HFFc6 (cell line): ENCODE measurements at regions not wholly inside any gene's neighbourhood (a gene's known extent, or its start where the extent isn't known, plus 50 kb on each side); places are given as distances from the start of the nearest gene placed in this dataset.

Source experiments
- DNase-seq: peaks from one replicate; pipeline ENCODE4 v3.0.0-alpha.2; 2018
- H3K27ac Mint-ChIP-seq: 2 replicates; pipeline ENCODE4 v1.8.0; 2020; ENCODE audit warnings: mild to moderate bottlenecking, mixed read lengths
- H3K27me3 Mint-ChIP-seq: 2 replicates; pipeline ENCODE4 v1.8.0; 2021; ENCODE audit warnings: mild to moderate bottlenecking, moderate library complexity, mixed read lengths; ENCODE audit not compliant: insufficient read depth
- H3K36me3 Mint-ChIP-seq: 2 replicates; pipeline ENCODE4 v1.8.0; 2021; ENCODE audit warnings: low read depth, mixed read lengths
- H3K4me1 Mint-ChIP-seq: 2 replicates; pipeline ENCODE4 v1.8.0; 2020; ENCODE audit warnings: low read depth, mixed read lengths
- H3K4me3 Mint-ChIP-seq: 2 replicates; pipeline ENCODE4 v1.8.0; 2020; ENCODE audit warnings: mild to moderate bottlenecking, moderate library complexity, mixed read lengths
- H3K9me3 Mint-ChIP-seq: 2 replicates; pipeline ENCODE4 v1.8.0; 2020; ENCODE audit warnings: mild to moderate bottlenecking, mixed read lengths
- CTCF ChIP-seq: fragments of 200-600 bp; sonication (generic); IDR thresholded peaks from 2 replicates; pipeline ENCODE4 v1.5.0; 2021; ENCODE audit warnings: antibody characterized with exemption, mild to moderate bottlenecking

- no peak overlapping the region for H3K4me3 Mint-ChIP-seq
- no peaks in the 10 kb centered on the region for H3K9me3 Mint-ChIP-seq
- peaks cover 13% of the 10 kb centered on the region for H3K27me3 Mint-ChIP-seq
- TF ChIP-seq CTCF = no peak
- no peaks in the 10 kb centered on the region for H3K4me1 Mint-ChIP-seq
- no peak overlapping the region for H3K27ac Mint-ChIP-seq
- no peak for DNase-seq
- H3K36me3 Mint-ChIP-seq = no peaks in the 10 kb centered on the region
Observed at GRCh38 chr3:139095803-139096466, 51.2 kb upstream of the PRR23C start.

DNA sequence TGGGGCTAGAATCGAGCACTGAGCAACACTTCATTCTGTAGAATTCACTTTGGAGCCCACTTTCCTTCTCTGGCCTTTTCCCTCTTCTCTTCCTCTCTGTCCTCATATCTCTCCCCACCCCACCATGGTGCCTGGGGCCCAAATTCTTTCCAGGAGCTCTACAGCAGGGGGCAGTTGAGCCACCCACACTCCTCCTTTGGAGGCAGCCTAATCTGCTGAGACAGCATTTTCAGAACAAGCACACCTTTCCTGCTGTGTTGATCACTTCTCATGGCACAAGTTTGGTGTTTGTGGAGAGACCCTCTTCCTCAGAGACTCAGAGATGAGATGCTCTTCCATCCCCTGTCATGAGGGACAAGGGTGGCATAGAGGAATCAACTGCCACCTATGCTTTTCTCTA, 52.0 kb upstream of the PRR23C start:
- H3K4me1 Mint-ChIP-seq = no peaks in the 10 kb centered on the region
- no peak overlapping the region for H3K27ac Mint-ChIP-seq
- no peak overlapping the region for H3K4me3 Mint-ChIP-seq
- DNase-seq = no peak
- no peaks in the 10 kb centered on the region for H3K9me3 Mint-ChIP-seq
- no peaks in the 10 kb centered on the region for H3K36me3 Mint-ChIP-seq
- H3K27me3 Mint-ChIP-seq = peaks cover 13% of the 10 kb centered on the region
- no peak for TF ChIP-seq CTCF

- Mint-ChIP-seq H3K27me3 (peaks cover 15% of the 10 kb centered on the region), H3K4me1 (no peaks in the 10 kb centered on the region), H3K36me3 (no peaks in the 10 kb centered on the region), H3K27ac (no peak overlapping the region), H3K4me3 (no peak overlapping the region), H3K9me3 (no peaks in the 10 kb centered on the region)
- no peak for DNase-seq
- no peak for TF ChIP-seq CTCF
Observed at GRCh38 chr3:139098391-139098790, 53.7 kb upstream of the PRR23C start.

DNA sequence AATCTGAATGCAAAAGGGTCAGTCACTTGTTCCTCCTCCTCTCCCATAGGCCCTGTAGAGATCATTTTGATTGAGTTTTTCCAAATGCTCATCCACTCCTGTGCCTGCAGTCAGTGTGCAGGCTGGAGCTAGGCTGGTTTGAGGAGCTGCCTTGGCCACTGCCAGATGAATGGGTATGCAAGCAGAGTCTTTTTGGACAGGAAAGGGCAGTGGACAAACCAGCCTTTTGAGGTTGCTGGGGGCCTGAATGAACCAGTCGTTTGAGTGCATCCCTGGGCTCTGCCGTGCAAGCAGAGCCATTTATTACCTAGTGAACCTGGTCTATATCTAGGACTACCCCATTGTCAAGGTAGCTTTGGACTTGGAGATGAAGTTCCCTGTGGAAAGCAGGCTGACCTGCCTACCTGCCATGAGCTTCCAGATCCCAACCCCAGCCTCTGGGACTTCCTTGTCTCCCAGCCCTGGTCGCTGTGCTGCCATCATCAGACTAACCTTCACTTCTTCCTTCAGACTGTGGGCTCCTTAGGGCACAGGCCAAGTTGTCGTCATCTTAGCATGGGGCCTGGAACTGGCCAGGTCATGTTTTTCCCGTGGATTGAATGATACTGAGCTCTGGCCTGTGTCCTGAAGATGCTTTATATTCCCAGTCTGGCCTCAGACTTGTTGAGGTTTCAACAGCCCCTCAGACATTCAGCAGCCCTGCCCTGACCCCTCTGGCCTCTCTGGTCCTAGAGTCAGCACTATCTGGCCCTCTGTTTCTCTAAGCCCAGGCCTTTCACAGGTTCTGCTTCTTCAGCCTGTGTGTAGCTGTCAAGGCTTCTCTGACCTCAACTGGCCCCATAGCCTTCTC, 55.5 kb upstream of the PRR23C start:
- Mint-ChIP-seq H3K9me3 (no peaks in the 10 kb centered on the region), H3K27me3 (peaks cover 18% of the 10 kb centered on the region), H3K4me1 (no peaks in the 10 kb centered on the region), H3K4me3 (no peak overlapping the region), H3K36me3 (no peaks in the 10 kb centered on the region), H3K27ac (no peak overlapping the region)
- DNase-seq = no peak
- no peak for TF ChIP-seq CTCF

DNA sequence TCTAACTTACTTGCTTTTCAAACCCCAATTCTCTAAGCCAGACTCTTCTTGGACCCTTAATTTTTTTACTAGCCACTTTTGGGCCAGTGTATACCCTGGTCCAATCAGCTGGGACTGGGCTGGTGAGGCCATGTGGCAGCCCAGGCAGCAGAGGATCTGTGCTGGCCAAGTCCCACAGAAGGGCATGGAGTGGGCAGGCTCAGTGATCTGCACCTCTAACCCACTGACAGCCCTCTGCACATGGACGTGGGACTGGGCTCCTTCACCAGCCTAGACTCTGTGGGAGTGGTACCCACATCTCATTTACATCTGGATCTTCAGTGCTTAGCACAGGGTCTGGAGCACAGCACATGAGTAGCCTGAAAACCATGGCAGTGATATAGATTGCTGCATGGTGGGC, 56.1 kb upstream of the PRR23C start:
- Mint-ChIP-seq H3K27ac (no peak overlapping the region), H3K4me3 (no peak overlapping the region), H3K27me3 (peaks cover 17% of the 10 kb centered on the region), H3K36me3 (no peaks in the 10 kb centered on the region), H3K9me3 (no peaks in the 10 kb centered on the region), H3K4me1 (no peaks in the 10 kb centered on the region)
- TF ChIP-seq CTCF = no peak
- no peak for DNase-seq
